ENCODE measurements at regions not wholly inside any gene's neighbourhood (a gene's known extent, or its start where the extent isn't known, plus 50 kb on each side); places are given as distances from the start of the nearest gene placed in this dataset.
"Not testable (repeated sequence)": the region's sequence is repeated elsewhere in the genome, so short reads cannot be mapped to it uniquely, and the experiment has no call there.

DNA sequence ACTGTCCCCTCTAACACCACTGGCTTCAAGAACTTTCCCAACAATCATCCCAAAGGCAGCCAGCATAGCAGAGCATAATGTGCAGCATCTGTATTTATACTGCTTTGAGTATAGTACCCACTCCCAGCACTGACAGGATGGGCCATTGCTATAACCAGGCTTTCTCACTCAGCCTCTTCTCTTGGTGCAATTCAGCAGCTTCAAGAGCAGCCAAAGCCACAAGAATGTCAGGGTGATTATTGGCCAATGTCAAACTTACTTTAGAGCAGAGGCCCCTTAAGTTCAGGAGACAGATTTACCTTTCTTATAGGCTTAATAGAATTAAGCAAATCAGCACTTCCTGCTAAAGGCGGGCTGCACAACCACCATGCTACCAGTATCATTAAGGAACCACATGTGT is 232.4 kb upstream of the RSPO3 start:
- Histone ChIP-seq H3K27me3 (no peaks in the 10 kb centered on the region), H3K27ac (no peak overlapping the region), H3K4me3 (no peak overlapping the region), H3K36me3 (replicated peaks in 1 of 2) (no peaks in the 10 kb centered on the region), H3K9me3 (replicated peaks in 1 of 3) (no peaks in the 10 kb centered on the region), H3K4me1 (replicated peaks in 1 of 2) (no peaks in the 10 kb centered on the region)
- intact Hi-C loops (cut with DNase I): no loop called here
- 87 to 93% (median 93%) methylated on average over 1 of the region's 1 CpG for WGBS, 4 donors
- no peak for TF ChIP-seq POLR2A (IDR thresholded peaks at IDR 0.05)
- TF ChIP-seq, protein P1, sequence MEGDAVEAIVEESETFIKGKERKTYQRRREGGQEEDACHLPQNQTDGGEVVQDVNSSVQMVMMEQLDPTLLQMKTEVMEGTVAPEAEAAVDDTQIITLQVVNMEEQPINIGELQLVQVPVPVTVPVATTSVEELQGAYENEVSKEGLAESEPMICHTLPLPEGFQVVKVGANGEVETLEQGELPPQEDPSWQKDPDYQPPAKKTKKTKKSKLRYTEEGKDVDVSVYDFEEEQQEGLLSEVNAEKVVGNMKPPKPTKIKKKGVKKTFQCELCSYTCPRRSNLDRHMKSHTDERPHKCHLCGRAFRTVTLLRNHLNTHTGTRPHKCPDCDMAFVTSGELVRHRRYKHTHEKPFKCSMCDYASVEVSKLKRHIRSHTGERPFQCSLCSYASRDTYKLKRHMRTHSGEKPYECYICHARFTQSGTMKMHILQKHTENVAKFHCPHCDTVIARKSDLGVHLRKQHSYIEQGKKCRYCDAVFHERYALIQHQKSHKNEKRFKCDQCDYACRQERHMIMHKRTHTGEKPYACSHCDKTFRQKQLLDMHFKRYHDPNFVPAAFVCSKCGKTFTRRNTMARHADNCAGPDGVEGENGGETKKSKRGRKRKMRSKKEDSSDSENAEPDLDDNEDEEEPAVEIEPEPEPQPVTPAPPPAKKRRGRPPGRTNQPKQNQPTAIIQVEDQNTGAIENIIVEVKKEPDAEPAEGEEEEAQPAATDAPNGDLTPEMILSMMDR (IDR thresholded peaks at IDR 0.05): no peak
- no peak for DNase-seq

DNA sequence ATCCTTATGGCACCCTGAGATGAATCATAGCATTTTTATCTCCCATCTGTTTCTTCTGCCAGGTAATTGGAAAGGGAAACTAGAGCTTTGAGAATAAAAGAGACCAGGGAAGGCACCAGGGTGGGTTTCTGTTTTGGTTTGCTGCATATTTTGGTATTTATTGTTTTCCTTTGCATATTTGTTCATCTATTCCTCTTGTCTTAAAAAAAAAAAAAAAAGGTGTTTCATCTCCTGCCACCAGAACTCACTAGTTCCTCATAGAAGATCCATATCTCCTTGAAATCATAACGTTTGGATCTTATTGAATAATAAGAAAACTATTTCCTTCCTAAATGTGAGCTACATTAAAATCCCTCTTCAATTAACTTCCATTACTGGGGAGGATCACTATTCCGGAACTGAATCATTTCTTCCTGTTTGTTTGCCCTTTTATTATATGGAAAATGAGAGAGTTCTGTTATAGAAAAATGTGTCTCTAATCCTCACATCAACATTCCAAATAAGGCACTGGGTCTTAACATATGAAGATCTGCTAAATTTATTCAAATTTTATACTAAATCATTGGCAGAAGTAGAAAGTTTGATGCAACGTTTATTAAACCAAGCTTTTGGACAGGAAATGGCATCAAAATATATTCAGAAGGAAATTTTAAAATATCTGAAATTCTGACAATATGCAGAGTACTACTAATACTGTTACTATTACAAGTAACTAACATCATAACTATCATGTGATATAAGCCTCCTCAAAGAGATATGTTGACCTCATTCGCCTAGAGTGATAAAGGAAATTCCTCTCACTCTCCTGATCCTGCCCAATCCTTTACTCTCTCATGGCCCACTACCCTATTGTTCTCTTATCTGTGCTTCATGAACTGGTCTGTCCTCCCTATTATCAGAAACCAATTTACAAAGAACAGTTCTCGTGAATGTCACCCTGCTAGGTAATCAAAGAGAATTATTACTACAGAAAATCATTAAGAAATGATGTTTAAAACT is 229.4 kb upstream of the RSPO3 start:
- intact Hi-C loops (cut with DNase I): no loop called here
- Histone ChIP-seq H3K36me3 (replicated peaks in 1 of 2) (no peaks in the 10 kb centered on the region), H3K4me1 (replicated peaks in 1 of 2) (no peaks in the 10 kb centered on the region), H3K27ac (no peak overlapping the region), H3K9me3 (replicated peaks in 1 of 3) (no peaks in the 10 kb centered on the region), H3K27me3 (no peaks in the 10 kb centered on the region), H3K4me3 (no peak overlapping the region)
- no peak for TF ChIP-seq POLR2A (IDR thresholded peaks at IDR 0.05)
- TF ChIP-seq, protein P1 (IDR thresholded peaks at IDR 0.05): no peak
- 60 to 66% (median 62%) methylated on average over 5 of the region's 5 CpGs for WGBS, 4 donors
- no peak for DNase-seq

DNA sequence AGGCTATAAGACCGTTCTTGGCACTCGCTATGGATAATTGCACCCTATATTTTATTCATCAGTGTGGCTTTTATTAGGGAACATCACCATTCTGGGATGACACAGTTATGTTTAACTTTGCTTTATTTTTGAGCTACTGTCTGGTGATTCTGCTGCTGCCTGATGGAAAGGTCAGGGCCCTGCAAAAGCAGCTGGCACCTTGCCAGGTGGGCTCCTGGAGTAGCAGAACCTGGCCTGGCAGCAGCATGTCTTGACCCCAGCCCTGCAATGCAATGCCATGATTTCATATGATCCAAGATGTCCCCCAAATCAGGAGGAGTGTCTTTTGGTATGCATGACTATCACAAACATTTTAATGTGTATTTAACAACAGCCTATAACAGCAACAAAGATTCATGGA is 228.4 kb upstream of the RSPO3 start:
- TF ChIP-seq POLR2A (IDR thresholded peaks at IDR 0.05): no peak
- TF ChIP-seq, protein P1 (IDR thresholded peaks at IDR 0.05): no peak
- no peak overlapping the region for H3K4me3 ChIP-seq
- no peaks in the 10 kb centered on the region for H3K9me3 ChIP-seq (replicated peaks in 1 of 3)
- H3K36me3 ChIP-seq (replicated peaks in 1 of 2): no peaks in the 10 kb centered on the region
- 66 to 75% (median 73%) methylated on average over 2 of the region's 2 CpGs for WGBS, 4 donors
- no peaks in the 10 kb centered on the region for H3K4me1 ChIP-seq (replicated peaks in 1 of 2)
- no peaks in the 10 kb centered on the region for H3K27me3 ChIP-seq
- H3K27ac ChIP-seq: no peak overlapping the region
- intact Hi-C loops (cut with DNase I): no loop called here
- no peak for DNase-seq

DNA sequence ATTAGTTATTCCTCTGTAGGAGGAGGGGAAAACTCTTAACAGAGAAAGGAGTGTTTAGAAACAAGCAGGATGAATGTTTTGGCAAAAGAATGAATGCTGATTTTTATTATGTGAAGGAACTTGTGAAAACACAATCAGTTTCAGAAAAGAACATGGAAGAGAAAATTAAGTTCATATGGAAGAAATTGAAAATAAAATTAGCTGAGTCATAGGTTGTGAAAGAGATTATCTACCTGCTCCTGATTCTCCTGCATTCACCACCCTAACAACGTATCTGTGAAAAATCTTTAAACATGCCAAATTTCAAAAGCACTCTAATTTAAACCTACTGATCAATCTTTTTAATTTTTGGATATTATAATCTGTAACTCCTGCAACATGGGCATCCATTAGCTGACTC is 227.3 kb upstream of the RSPO3 start:
- H3K4me3 ChIP-seq: no peak overlapping the region
- H3K36me3 ChIP-seq (replicated peaks in 1 of 2): no peaks in the 10 kb centered on the region
- H3K27me3 ChIP-seq: no peaks in the 10 kb centered on the region
- H3K27ac ChIP-seq: no peak overlapping the region
- no peaks in the 10 kb centered on the region for H3K4me1 ChIP-seq (replicated peaks in 1 of 2)
- intact Hi-C loops (cut with DNase I): no loop called here
- H3K9me3 ChIP-seq (replicated peaks in 1 of 3): no peaks in the 10 kb centered on the region
- WGBS, 4 donors: 65 to 90% (median 71%) methylated on average over 1 of the region's 1 CpG
- DNase-seq: no peak
- TF ChIP-seq, protein P1 (IDR thresholded peaks at IDR 0.05): no peak
- TF ChIP-seq POLR2A (IDR thresholded peaks at IDR 0.05): no peak

DNA sequence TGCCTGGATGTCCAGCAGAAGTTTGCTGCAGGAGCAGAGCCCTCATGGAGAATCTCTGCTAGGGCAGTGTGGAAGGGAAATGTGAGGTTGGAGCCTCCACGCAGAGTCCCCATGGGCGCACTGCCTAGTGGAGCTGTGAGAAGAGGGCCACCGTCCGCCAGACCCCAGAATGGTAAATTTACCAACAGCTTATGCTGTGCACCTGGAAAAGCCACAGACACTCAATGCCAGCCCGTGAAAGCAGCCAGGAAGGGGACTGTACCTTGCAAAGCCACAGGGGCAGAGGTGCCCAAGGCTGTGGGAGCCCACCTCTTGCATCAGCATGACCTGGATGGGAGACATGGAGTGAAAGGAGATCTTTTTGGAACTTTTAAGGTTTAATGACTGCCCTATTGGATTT is 225.6 kb upstream of the RSPO3 start:
- H3K9me3 ChIP-seq (replicated peaks in 1 of 3); H3K4me3 ChIP-seq; H3K27me3 ChIP-seq; H3K36me3 ChIP-seq (replicated peaks in 1 of 2); H3K27ac ChIP-seq; H3K4me1 ChIP-seq (replicated peaks in 1 of 2); DNase-seq; intact Hi-C loops (cut with DNase I): not testable (repeated sequence)
- 76 to 93% (median 83%) methylated on average over 2 to 5 of the region's 5 CpGs for WGBS, 4 donors
